GM20000 (cell line): ENCODE measurements at regions not wholly inside any gene's neighbourhood (a gene's known extent, or its start where the extent isn't known, plus 50 kb on each side); places are given as distances from the start of the nearest gene placed in this dataset.

Experiments
- DNase-seq: peaks from one replicate; pipeline ENCODE4 v3.0.0; 2012; ENCODE audit warnings: low spot score
- CTCF ChIP-seq: IDR thresholded peaks from 2 replicates; pipeline ENCODE4 v1.5.1; 2012; ENCODE audit warnings: mild to moderate bottlenecking, control low read depth; ENCODE audit errors: extremely low read depth, missing control alignments

DNA sequence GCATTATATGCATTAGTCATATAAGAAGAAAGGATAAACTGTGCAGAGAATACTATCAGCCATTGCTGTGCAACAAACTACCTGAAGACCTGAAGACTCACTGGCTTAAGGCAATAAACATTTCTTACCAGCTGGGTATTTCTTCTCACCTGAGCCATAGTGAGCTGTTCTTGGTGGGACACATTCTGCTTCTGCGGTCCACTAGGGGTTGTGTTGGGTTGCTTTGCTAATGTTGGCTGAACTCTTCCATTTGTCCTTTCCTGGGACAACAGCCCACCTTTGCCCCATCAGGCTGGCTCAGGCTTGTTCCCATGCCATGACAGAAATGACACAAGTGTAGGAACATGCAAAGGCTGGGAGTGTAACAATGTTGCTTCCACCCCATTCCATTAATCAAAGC, 388.6 kb downstream of the PCDH7 start:
- no peak for TF ChIP-seq CTCF
- no peak for DNase-seq

DNA sequence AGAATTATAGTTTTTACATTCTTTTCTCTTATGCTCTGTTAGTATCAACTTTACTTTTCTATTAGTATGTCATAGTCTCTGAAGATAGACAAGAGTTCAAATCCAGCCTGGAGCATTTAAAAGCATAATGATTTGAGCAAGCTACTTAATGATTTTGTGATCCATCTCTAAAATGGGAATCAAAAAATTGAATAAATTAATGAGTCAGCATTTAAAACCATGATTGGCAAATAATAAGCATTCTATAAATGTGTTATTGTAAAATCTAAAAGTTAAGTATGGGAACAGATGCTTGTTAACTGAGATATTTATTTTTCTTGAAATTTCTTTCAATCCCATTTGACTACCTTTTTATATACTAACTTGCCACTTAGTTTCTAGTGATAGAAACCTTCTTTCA, 391.6 kb downstream of the PCDH7 start:
- no peak for DNase-seq
- no peak for TF ChIP-seq CTCF

DNA sequence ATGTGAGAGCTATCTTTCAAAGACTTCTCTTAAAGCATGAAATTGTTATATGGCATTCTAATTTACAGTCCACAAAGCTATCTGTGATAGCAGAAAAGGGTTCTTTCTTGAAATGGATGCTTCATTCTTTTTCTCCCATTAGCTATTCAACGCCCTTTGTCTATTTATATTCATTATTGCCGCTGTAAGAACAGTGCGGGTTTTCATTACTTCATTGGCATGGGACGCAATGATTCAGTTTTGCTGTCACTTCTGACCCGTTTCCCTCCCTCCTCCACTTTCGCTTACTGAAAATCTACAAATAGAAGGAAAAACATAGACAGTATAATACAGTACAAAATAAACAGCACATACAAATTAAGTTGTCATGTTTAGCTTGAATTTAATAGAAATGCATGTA, 394.6 kb downstream of the PCDH7 start:
- no peak for TF ChIP-seq CTCF
- no peak for DNase-seq

GRCh38 chr4:31124008-31124585, 403.9 kb downstream of the PCDH7 start:
- no peak for DNase-seq
- TF ChIP-seq CTCF: no peak

DNA sequence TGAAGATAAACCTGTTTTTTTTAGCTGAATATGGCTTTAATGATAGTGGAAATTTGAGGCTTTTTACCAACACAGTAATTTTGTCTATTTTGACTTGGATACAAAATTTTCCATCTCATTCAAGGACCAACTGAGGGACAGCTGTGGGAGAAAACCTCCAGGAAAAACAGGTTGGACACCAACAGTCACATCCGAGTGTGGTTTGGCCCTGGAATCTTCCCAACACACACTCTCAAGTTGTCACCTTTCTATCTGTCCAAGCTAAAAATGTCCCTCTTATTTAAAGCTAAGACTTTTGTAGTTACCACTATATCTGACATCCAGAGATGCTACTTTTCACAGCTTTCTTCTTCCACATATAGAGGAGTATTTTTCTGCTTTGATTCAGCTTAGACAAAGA, 404.9 kb downstream of the PCDH7 start:
- no peak for TF ChIP-seq CTCF
- DNase-seq: no peak

DNA sequence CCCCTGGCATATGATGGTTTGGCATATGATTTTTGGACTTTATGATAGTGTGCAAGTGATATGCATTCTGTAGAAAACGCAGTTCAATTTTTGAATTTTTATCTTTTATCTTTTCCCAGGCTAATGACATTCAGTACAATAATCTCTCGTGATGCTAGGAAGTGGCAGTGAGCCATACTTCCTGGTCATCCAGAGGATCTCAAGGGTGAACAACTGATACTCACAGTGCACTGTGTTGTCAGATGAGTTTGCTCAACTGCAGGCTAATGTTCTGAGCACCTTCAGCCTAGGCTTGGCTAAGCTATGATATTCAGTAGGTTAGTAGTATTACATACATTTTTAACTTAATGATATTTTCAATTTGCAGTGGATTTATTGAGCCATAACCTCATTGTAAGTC, 405.3 kb downstream of the PCDH7 start:
- DNase-seq: no peak
- TF ChIP-seq CTCF: no peak

DNA sequence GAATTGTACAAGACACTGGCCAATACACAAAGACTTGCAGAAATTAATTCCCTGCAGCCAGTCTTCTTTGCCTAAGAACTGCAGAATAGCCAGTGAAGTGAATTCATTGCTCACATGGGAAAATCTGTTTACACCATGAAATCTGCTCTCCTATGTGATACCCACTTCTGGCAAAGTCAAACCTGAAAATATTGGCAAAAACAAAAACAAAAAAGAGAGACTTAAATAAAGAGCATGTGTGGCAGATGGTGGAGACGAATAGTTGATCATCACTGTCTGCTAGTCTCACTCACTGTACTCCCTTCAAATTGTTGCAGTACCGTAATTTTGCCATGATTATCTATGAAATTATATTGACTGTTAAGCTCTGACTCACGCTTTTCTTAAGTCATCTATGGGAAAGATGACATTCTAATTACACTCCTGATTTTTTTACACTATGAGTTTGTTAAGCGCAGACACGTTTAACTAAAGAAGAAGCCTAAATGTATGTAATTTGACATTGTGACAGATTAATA, 406.8 kb downstream of the PCDH7 start:
- no peak for TF ChIP-seq CTCF
- DNase-seq: no peak
